ENCODE measurements at regions not wholly inside any gene's neighbourhood (a gene's known extent, or its start where the extent isn't known, plus 50 kb on each side); places are given as distances from the start of the nearest gene placed in this dataset.
"Not testable (repeated sequence)": the region's sequence is repeated elsewhere in the genome, so short reads cannot be mapped to it uniquely, and the experiment has no call there.

- DNase-seq: not testable (repeated sequence)
These were observed 61.3 kb downstream of the AIPL1 start for GRCh38 chr17:6373599-6373998.

- DNase-seq: no peak
These were observed 68.7 kb downstream of the AIPL1 start for GRCh38 chr17:6366221-6366666.

GRCh38 chr17:6365200-6365943 lies 69.5 kb downstream of the AIPL1 start:
- DNase-seq: no peak

- no peak for DNase-seq
These were observed 73.2 kb downstream of the AIPL1 start for GRCh38 chr17:6361733-6362132.

GRCh38 chr17:6358131-6358530 lies 76.8 kb downstream of the AIPL1 start:
- no peak for DNase-seq

GRCh38 chr17:6356562-6356961 lies 78.4 kb downstream of the AIPL1 start:
- no peak for DNase-seq

GRCh38 chr17:6355196-6355595 lies 79.7 kb downstream of the AIPL1 start:
- DNase-seq: no peak

DNA sequence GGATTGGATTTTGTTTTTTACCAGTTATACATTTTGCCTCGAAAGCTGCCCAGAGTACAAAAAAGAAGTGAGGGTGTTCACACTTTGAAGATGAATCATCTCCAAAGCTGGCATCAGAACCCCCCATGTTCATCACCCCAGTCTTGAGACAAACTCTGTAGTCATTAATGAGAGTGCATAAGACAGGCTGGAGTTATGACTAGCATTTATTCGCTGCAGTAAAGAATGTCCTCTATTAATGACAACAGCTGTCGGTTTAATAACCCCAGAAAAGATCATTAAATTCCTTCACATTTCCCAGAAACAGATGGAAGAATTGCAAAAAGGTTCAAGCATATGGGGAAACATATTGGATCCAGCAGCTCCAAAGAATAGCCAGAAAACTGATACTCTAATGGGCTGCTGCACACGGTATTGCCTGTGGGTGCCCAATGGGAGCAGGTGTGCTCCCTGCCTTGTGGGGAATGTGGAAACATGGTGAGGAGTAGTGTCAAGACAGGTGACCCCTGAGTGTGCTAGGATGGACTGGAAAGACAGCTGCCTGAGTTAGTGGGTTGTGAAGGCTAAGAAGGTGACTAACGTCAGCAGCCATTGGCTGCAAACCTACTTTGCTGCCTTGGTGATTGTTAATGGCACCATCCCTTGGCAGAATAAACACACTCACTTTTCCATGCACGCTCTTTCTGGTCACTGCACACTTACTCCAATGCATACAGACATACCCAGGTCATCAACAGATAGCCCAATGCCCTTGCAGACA lies 81.9 kb downstream of the AIPL1 start:
- DNase-seq: no peak

GRCh38 chr17:6352016-6352415 lies 82.9 kb downstream of the AIPL1 start:
- DNase-seq: no peak

DNA sequence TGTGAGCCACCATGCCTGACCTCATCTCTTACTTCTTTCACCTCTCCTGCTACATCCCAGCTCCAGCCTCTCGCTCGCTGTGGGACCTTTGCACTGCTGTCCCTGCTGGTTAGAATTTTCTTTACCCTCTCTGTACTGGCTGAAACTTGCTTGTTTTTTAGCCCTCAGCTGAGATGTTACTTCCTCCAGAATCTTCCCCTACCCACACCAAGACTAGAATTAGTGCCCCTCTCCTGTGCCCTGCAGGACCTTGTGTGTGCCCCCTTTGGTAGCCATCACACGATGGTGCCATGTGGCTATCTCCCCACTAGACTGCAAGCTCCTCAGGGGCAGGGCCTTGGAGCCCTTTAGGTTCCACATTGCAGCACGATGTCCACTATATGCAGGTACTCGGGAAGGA lies 84.1 kb downstream of the AIPL1 start:
- no peak for DNase-seq

- no peak for DNase-seq
These were observed 86.0 kb downstream of the AIPL1 start for GRCh38 chr17:6348891-6349290.

DNA sequence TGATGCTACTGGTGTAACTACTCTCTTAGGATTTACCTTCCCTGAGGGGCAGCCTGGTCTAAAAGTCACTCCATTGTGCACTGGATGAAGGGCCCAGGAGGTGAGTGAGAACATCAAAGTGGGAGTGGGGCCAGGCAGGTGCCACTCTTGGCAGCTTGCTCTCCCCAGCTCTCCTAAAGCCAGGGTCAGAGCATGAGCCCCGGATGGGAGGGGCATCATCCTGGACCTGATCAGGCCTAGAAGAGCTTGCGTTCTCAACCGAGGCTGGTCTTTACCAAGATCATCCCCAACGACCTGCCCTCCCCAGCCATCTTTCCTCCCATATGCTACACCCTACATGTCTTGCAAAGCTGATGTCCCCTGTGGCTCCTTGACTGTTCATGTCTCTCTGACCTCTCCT lies 87.1 kb downstream of the AIPL1 start:
- no peak for DNase-seq

DNA sequence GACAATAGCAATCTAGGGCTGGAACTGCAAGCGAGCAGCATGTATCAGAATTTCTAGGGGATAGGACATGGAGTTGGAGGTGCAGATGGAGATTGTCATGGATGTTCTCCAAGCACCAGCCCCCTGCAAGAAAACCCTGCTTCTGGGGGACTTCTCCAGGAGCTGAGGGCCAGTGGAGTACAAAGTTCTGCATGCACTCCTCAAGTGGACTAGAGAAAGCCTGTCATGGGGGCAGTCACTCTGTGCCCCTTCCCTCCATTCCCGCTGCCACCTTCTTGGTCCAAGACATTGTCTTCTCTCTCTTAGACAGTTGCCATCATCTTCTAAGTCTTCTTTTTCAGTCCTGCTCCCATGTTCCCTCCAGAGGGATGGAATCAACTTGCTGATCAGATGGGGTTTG lies 87.9 kb downstream of the AIPL1 start:
- no peak for DNase-seq

GRCh38 chr17:6346156-6346786 lies 88.7 kb downstream of the AIPL1 start:
- DNase-seq: no peak

GRCh38 chr17:6343736-6344135 lies 91.2 kb downstream of the AIPL1 start:
- no peak for DNase-seq

DNA sequence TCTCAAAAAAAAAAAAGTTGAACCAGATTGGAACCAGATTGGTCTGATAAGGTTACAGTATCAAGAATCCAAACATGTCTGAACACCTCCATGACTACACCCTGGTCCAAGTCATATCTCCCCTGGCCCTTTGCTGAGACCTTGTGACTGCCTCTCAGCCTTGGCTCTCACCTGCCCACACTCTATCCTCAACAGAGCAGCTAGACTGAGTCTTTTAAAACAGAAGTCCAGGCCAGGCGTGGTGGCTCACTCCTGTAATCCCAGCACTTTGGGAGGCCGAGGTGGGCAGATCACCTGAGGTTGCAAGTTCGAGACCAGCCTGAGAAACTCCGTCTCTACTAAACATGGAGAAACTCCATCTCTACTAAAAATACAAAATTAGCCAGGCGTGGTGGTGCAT lies 91.7 kb downstream of the AIPL1 start:
- no peak for DNase-seq

DNA sequence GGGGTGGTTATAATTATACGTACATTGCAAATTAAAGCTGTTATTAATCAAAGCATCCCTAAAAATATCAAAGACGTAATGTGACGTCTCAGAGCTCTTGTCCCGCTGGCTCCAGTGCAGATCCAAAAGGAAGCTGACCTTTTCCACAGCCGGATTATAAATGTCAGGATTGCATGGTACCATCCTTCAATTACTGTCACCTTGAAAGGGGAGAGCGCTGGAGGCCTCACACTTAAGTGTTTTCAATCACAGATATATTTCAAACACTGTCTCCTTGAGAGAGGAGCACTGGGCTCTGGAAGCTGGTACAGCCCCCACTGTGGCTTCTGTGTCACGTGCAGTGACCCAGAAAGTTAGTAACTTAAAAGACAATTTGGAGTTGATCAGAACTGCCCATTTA lies 94.2 kb downstream of the AIPL1 start:
- DNase-seq: no peak

GRCh38 chr17:6334386-6334785 lies 100.5 kb downstream of the AIPL1 start:
- no peak for DNase-seq

DNA sequence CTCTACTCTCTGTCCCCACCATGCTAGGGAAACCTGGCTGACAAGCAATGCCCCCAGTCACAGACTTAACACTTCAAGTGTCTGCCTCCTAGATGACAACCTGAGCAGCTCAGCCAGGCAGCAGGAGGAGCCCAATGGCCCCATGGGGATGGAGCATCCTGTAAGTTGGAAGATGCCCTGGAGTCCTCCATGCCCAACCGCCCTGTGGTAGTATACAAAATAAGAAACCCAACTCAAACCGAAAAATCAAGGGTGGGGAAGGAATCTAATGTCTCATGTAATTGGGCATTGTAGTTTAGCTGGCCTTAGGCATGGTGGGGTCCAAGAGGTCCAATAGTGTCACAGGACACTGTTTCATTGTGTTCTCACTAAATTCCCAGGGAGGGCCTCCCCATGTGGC lies 104.0 kb downstream of the AIPL1 start:
- no peak for DNase-seq

DNA sequence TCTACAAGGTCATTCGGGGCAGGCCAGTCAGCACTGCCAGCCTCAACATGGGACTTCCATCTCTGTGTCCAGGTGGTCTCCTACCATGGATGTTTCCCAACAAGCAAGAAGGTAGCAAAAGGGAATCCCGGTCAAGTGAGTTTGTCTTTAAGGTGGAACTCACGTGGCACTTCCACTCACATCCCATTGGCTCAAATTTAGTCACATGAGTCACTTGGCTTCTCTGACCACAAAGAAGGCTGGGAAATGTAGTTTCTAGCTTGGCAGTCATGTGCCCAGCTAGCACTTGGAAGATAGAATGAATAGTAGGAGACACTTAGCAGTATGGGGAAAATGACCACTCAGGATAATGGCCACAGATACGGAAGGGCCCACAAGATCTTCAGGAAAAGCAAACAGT lies 106.6 kb downstream of the AIPL1 start:
- DNase-seq: no peak

DNA sequence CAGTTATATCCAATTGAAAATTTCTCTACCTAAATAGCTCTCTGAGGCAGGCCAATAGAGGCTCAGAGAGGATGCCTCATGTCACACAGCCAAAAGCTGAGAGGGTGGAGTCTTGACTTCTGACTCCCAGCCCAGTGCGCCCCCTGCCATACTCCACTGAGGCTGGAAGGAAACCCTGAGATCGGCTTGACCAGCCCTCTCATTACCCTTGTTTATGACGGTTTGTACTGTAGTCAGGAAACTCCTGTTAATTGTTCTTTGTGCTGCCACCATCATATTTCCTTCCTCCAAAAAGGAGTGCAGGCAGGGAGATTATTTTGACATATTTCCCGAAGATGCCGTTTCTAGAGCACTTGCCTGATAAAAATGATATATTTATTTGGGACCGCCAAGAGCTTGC lies 107.9 kb downstream of the AIPL1 start:
- DNase-seq: no peak

DNA sequence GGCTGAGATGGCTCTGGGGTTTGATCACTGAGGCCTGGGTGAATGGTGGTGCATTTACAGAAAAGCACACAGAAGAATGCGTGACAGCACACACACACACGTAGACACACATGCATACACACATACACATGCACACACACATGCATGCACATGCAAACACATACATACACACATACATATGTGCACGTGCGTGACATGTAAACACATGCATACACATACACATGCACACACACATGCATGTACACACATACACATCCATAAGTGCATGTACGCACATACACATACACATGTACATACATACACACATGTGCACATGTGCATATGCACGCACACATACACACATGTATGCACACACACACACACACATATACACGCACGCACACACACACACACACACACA lies 108.4 kb downstream of the AIPL1 start:
- DNase-seq: no peak

GRCh38 chr17:6325741-6326140 lies 109.2 kb downstream of the AIPL1 start:
- no peak for DNase-seq

GRCh38 chr17:6325051-6325450 lies 109.9 kb downstream of the AIPL1 start:
- no peak for DNase-seq

Data from stimulated activated CD4-positive, alpha-beta T cell treated with anti-CD3 and anti-CD28 coated beads, Interleukin-4, amount 100 ng/mL, for 1 hour (primary cell).